Vagina (tissue), 2 donors: ENCODE measurements at regions not wholly inside any gene's neighbourhood (a gene's known extent, or its start where the extent isn't known, plus 50 kb on each side); places are given as distances from the start of the nearest gene placed in this dataset.

Experiments
- CTCF ChIP-seq, 3 experiments: fragments of 450-650 bp in 2 of 3; fragments of 200-600 bp in 1 of 3; sonication (generic) in 1 of 3; IDR thresholded peaks; one replicate each; pipeline ENCODE4 v1.5.1; 2017 to 2019; ENCODE audit warnings: antibody characterized with exemption in 3 of 3, mild to moderate bottlenecking in 2 of 3, moderate library complexity in 2 of 3
- POLR2A ChIP-seq, 2 donors: fragments of 450-650 bp; IDR thresholded peaks; one replicate each; pipeline ENCODE4 v1.6.1; 2017; ENCODE audit warnings: antibody characterized with exemption in 2 of 2, mild to moderate bottlenecking in 2 of 2, moderate library complexity in 2 of 2
- POLR2AphosphoS5 ChIP-seq, 2 donors: sonication (generic); formaldehyde crosslinking; IDR thresholded peaks; one replicate each; pipeline ENCODE4 v1.9.0; 2017; ENCODE audit warnings: antibody characterized with exemption in 2 of 2, mild to moderate bottlenecking in 2 of 2, low read depth in 1 of 2; ENCODE audit not compliant: insufficient read depth in 1 of 2

GRCh38 chr6:112575309-112575834, 228.2 kb downstream of the RFPL4B start:
- no peak for TF ChIP-seq POLR2A (IDR thresholded peaks at IDR 0.05)
- no peak for TF ChIP-seq CTCF (IDR thresholded peaks at IDR 0.05)
- TF ChIP-seq POLR2AphosphoS5 (IDR thresholded peaks at IDR 0.05; ENCODE audit: insufficient read depth in 1 of 2, low read depth in 1 of 2), result no peak
